Kasumi-1 (cell line): ENCODE measurements at regions not wholly inside any gene's neighbourhood (a gene's known extent, or its start where the extent isn't known, plus 50 kb on each side); places are given as distances from the start of the nearest gene placed in this dataset.

Source experiments
- DNase-seq, 2 experiments: peaks; one replicate each; lab custom pipeline; 2025; lab: John Stamatoyannopoulos, UW

- peak in 1 of 2 experiments; percentile 13 for DNase-seq
Observed at GRCh38 chr2:146143971-146144370, 1624.1 kb upstream of the ZEB2 start.

GRCh38 chr2:146138820-146139219 lies 1618.9 kb upstream of the ZEB2 start:
- no peak for DNase-seq

GRCh38 chr2:146135245-146135644 lies 1615.3 kb upstream of the ZEB2 start:
- no peak for DNase-seq

DNA sequence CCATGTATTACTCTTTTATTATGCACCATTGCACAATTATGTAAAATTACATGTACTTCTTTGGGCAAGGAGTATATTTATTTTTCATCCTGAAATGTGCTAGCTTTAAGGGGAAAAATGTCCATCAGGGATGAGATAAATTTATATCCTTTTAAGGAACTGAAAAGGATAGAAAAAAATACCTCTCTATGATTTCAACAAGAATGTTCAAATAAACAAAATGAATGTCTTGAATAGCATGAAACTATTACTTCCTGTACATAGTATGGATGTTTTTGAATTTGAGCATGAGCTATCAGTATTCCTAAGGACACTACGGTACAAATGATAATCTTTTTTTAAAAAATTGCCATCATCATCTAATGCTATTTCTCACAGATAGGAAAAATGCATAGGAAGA lies 1611.9 kb upstream of the ZEB2 start:
- DNase-seq, result no peak

- no peak for DNase-seq
Observed at GRCh38 chr2:146131048-146131447, 1611.1 kb upstream of the ZEB2 start.

GRCh38 chr2:146130290-146130689 lies 1610.4 kb upstream of the ZEB2 start:
- DNase-seq, result no peak

GRCh38 chr2:146129231-146129630 lies 1609.3 kb upstream of the ZEB2 start:
- DNase-seq, result no peak

- no peak for DNase-seq
Observed at GRCh38 chr2:146128216-146128615, 1608.3 kb upstream of the ZEB2 start.

DNA sequence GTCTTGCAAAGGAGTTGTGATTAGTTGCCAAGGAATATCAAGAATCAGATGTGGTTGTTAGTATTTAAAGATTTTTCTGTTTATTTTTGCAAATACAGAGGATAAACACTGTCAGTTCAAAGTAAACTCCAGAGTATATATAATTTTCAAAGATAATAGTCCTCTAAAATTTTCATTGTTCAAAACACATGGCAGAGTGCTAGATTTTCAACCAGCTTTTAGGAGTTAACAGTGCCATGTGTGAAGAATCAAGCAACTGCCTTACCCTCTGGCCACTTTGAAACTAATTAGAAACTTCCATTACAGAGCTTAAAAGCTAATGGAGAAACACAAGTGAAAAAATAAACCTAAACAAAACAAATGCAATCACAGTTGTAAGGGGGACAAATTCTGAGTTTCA lies 1605.6 kb upstream of the ZEB2 start:
- no peak for DNase-seq

- peak in 1 of 2 experiments; percentile 19 for DNase-seq
Observed at GRCh38 chr2:146124741-146125140, 1604.8 kb upstream of the ZEB2 start.

GRCh38 chr2:146123714-146124113 lies 1603.8 kb upstream of the ZEB2 start:
- no peak for DNase-seq

DNA sequence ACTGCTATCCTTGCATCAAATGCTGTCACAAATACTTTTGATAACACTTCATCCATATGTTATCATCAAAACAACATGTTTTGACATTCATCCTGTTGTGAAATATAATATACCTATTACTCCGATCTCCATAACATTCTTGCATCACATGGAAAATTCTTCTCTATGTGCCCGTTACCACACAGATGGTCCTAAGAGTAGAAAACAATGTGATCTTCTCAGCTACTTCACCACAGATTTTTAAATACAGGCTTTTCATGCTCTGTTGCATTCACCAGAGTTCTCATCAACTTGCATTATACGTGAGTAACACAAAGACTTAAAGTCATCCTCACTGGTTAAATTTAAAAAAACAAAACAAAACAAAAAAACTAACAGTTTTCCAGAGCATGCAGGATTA lies 1603.3 kb upstream of the ZEB2 start:
- DNase-seq, result no peak

DNA sequence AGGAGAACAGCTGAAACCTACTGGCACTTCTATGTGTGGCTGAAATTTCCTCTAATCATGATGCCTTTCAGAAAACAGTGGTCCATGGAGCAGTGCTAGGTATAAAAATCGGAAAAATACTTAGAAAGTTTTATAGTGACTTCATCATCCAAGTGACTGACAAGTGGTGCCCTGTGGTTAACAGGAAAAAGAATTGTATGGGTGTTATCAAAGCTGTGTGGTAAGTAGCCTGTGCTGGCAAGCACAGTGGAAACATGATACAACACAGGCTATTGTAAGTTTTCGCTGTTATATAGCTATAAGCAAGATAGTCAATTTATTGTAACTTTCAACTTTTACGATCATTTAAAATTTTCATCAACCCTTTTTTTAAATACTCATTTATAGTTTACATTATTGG lies 1599.7 kb upstream of the ZEB2 start:
- no peak for DNase-seq

DNA sequence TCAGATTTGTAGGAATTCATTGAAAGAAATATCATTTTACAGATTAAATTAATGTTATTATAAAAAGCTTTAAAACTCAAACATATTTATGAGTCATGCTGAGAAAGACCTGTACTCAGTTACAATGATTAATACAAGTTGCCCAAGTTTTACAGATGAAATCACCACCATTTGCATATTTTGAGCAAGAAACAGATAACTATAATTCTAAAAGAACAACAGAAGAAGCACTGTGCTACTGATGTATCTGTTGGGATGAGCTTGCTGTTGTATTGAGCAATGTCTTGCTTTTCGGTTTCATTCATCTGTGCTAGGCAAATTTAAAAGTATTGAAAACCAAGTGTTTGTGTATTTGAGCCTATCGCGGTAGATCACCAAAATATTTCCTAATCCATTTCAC lies 1589.1 kb upstream of the ZEB2 start:
- DNase-seq, result no peak

GRCh38 chr2:146094185-146094584 lies 1574.3 kb upstream of the ZEB2 start:
- no peak for DNase-seq

DNA sequence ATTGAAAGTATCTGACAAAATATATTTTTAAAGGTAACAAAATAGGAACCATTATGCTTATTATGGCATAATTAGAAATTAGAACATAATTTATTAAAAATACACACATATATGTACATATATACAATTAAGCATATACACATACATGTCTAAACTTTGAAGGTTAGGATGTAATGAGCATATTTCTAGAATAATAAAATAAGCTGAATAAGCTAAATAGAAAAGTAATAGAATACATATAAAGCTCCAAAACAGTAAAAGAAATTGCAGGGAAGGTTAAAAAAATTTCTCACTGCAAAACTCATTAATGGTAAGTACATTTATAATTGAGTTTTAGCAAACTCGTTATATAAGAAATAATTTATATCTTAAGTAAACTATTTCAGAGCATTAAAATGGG lies 1561.5 kb upstream of the ZEB2 start:
- DNase-seq, result no peak

- no peak for DNase-seq
Observed at GRCh38 chr2:146080925-146081324, 1561.0 kb upstream of the ZEB2 start.

- no peak for DNase-seq
Observed at GRCh38 chr2:146079216-146079615, 1559.3 kb upstream of the ZEB2 start.

DNA sequence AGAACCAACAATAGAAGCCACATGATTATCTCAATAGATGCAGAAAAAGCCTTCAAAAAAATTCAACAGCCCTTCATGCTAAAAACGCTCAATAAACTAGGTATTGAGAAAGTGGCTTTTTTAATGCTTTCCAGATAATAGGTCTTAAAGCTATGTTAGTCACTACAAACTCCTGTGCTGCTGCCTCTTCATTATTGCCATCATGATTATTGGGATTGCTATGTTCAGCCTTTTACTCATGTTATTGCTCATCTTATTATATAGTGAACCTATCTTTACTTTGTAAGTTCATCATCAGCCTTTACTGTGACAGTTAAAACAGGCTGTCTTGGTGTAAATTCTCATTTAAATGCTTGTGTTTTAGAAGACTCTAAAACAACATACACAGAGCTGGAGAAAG lies 1557.2 kb upstream of the ZEB2 start:
- DNase-seq, result no peak

DNA sequence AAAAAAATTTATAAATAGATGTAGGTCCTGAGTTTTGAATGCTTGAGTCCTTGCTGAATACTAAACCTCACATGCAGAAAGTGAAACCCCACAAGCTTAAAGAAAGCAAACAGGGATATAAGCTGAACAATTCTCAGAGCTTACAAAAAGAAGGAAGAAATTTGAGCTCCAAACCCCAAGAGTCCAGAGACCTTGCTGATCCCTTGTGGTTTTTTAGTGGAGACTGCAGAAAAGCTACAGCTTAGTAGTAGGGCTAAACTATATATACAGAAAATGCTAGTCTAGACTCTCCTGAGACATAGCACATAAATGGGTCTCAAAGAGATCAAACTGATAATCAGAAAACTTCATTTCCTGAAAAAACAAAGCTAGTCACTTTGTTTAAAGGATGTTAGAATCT lies 1548.1 kb upstream of the ZEB2 start:
- DNase-seq, result no peak

- no peak for DNase-seq
Observed at GRCh38 chr2:146048141-146048540, 1528.2 kb upstream of the ZEB2 start.

DNA sequence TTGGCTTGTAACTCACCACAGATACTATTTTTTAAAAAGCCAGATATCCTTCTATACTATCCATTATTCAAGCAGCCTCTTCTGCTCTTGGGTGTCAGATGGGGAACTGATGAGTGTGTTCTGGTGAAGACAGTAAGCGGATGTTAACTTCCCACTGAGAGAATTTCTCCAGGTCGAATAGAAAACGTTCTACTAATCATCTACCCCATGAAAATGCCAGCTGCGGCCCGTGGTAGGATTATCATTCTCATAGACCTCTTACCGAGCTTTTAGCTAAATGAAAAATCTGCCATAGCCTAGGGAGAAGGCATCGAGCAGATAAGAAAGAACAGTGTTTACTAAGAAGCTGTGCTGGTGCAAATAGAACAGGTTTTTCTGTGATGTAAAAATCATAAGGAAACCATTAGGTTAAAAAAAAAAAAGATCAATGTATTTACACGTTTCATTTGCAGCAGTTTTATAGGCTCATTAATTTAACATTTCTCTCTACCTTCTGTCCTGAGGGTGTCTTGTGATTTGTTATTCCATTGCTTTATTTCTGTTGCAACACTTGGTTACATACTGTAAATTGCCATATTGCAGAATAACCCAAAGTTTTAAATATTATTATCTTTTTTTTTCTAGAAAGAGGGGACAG lies 1521.5 kb upstream of the ZEB2 start:
- DNase-seq, result no peak

DNA sequence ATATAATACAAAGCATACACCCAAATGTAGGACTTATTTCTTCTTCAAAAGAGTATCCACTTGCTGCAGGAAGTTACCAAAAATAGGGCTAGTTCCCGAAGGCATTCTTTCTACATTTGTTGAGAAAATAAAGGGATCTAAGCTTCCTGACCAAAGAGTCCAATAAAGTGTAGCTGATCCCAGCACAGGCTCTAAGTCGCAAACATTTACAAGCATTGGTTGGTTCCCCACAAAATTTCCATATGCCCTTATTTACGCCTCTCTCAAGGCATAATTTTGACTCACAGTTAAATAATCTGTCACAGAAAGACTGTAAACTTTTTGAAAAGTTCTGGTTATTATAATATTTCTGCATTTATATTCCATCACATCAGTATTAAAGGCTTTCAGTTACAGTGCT lies 1520.1 kb upstream of the ZEB2 start:
- no peak for DNase-seq

DNA sequence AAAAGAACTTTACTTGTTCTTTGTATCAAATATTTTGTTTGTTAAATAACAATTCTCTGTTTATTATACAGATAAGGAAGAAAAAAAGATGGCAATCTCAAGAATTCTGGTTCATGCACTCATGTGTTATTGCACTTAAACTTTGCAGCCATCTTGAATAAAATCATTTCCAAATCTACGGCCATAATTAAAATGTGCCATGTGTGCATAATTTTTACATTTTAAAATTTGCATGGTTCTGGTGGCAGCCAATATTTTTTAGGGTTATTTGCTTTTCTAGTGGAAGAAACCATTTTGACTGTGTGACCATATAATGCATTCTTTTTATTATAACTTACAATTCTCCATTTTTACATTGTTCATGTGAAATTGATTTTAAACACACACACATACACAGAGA lies 1518.1 kb upstream of the ZEB2 start:
- DNase-seq, result no peak
